ENCODE measurements at regions not wholly inside any gene's neighbourhood (a gene's known extent, or its start where the extent isn't known, plus 50 kb on each side); places are given as distances from the start of the nearest gene placed in this dataset.

GRCh38 chr6:137744877-137745276 lies 122.2 kb upstream of the TNFAIP3 start:
- Histone ChIP-seq H3K27ac (ENCODE audit: low read length) (no peak overlapping the region), H4K20me1 (ENCODE audit: low read length) (no peaks in the 10 kb centered on the region), H3K9ac (ENCODE audit: low read length) (no peak overlapping the region), H3K79me2 (ENCODE audit: low read length) (no peaks in the 10 kb centered on the region), H3K9me3 (ENCODE audit: low read length) (no peaks in the 10 kb centered on the region), H2AFZ (ENCODE audit: low read length) (no peak overlapping the region), H3K36me3 (ENCODE audit: low read depth, low read length) (no peaks in the 10 kb centered on the region), H3F3A (ENCODE audit: low read length, unreplicated experiment) (no peaks in the 10 kb centered on the region), H3K4me3 (ENCODE audit: low read length) (no peak overlapping the region), H3K9me2 (replicated peaks; ENCODE audit: low read length) (no peaks in the 10 kb centered on the region), H3K4me2 (ENCODE audit: low read length) (0 out of 2 replicates have a peak overlapping the region, but pooled peaks have one; percentile 42), H3K4me1 (ENCODE audit: insufficient read depth, low read length) (peaks cover 24% of the 10 kb centered on the region), H3K27me3 (ENCODE audit: low read length) (no peaks in the 10 kb centered on the region)
- no peak for DNase-seq
- BruUV-seq (replicated peaks), result no TSS peak
- ChIA-PET CTCF (no interaction called here), POLR2A (ENCODE audit: unreplicated experiment) (no interaction called here)
- intact Hi-C loops (cut with micrococcal nuclease), result no loop called here
- TF ChIP-seq EZH2phosphoT487 (IDR thresholded peaks at IDR 0.05; ENCODE audit: borderline replicate concordance, low read length) (no peak), EZH2 (IDR thresholded peaks at IDR 0.05; ENCODE audit: low read length, unreplicated experiment) (no peak), CTCF (conservative IDR thresholded peaks at IDR 0.05; ENCODE audit: low read depth, low read length) (no peak)
- no peak for ATAC-seq

- H3K4me2 ChIP-seq (ENCODE audit: low read length), result peak overlapping the region; percentile 42
- no peak overlapping the region for H2AFZ ChIP-seq (ENCODE audit: low read length)
- no peak for TF ChIP-seq EZH2phosphoT487 (IDR thresholded peaks at IDR 0.05; ENCODE audit: borderline replicate concordance, low read length)
- TF ChIP-seq CTCF (conservative IDR thresholded peaks at IDR 0.05; ENCODE audit: low read depth, low read length), result no peak
- ATAC-seq (no peak), DNase-seq (peak; percentile 28)
- no peak overlapping the region for H3K9ac ChIP-seq (ENCODE audit: low read length)
- no peaks in the 10 kb centered on the region for H3K79me2 ChIP-seq (ENCODE audit: low read length)
- no peaks in the 10 kb centered on the region for H3K36me3 ChIP-seq (ENCODE audit: low read depth, low read length)
- H3K9me2 ChIP-seq (replicated peaks; ENCODE audit: low read length), result no peaks in the 10 kb centered on the region
- intact Hi-C loops (cut with micrococcal nuclease), result no loop called here
- BruUV-seq (replicated peaks), result no TSS peak
- no peak overlapping the region for H3K4me3 ChIP-seq (ENCODE audit: low read length)
- H3K4me1 ChIP-seq (ENCODE audit: insufficient read depth, low read length), result peaks cover 24% of the 10 kb centered on the region
- POLR2A ChIA-PET (ENCODE audit: unreplicated experiment), result no interaction called here
- H4K20me1 ChIP-seq (ENCODE audit: low read length), result no peaks in the 10 kb centered on the region
- H3K27me3 ChIP-seq (ENCODE audit: low read length), result no peaks in the 10 kb centered on the region
- no peaks in the 10 kb centered on the region for H3F3A ChIP-seq (ENCODE audit: low read length, unreplicated experiment)
- CTCF ChIA-PET, result no interaction called here
- H3K27ac ChIP-seq (ENCODE audit: low read length), result no peak overlapping the region
- no peaks in the 10 kb centered on the region for H3K9me3 ChIP-seq (ENCODE audit: low read length)
These were observed 121.7 kb upstream of the TNFAIP3 start for GRCh38 chr6:137745321-137745720.

- no peak overlapping the region for H3K27ac ChIP-seq (ENCODE audit: low read length)
- no peaks in the 10 kb centered on the region for H3K9me3 ChIP-seq (ENCODE audit: low read length)
- H3K36me3 ChIP-seq (ENCODE audit: low read depth, low read length), result no peaks in the 10 kb centered on the region
- H3K9ac ChIP-seq (ENCODE audit: low read length), result no peak overlapping the region
- no peaks in the 10 kb centered on the region for H3F3A ChIP-seq (ENCODE audit: low read length, unreplicated experiment)
- peaks cover 24% of the 10 kb centered on the region for H3K4me1 ChIP-seq (ENCODE audit: insufficient read depth, low read length)
- intact Hi-C loops (cut with micrococcal nuclease), result no loop called here
- no peak for DNase-seq
- no peaks in the 10 kb centered on the region for H4K20me1 ChIP-seq (ENCODE audit: low read length)
- no peak for ATAC-seq
- H3K9me2 ChIP-seq (replicated peaks; ENCODE audit: low read length), result no peaks in the 10 kb centered on the region
- no peaks in the 10 kb centered on the region for H3K79me2 ChIP-seq (ENCODE audit: low read length)
- TF ChIP-seq CTCF (conservative IDR thresholded peaks at IDR 0.05; ENCODE audit: low read depth, low read length), result no peak
- no peak for TF ChIP-seq EZH2 (IDR thresholded peaks at IDR 0.05; ENCODE audit: low read length, unreplicated experiment)
- no peak for TF ChIP-seq EZH2phosphoT487 (IDR thresholded peaks at IDR 0.05; ENCODE audit: borderline replicate concordance, low read length)
- CTCF ChIA-PET, result no interaction called here
- no TSS peak for BruUV-seq (replicated peaks)
- no peak overlapping the region for H2AFZ ChIP-seq (ENCODE audit: low read length)
- POLR2A ChIA-PET (ENCODE audit: unreplicated experiment), result no interaction called here
- no peak overlapping the region for H3K4me2 ChIP-seq (ENCODE audit: low read length)
- no peaks in the 10 kb centered on the region for H3K27me3 ChIP-seq (ENCODE audit: low read length)
- no peak overlapping the region for H3K4me3 ChIP-seq (ENCODE audit: low read length)
These were observed 120.8 kb upstream of the TNFAIP3 start for GRCh38 chr6:137746264-137746663.

Data from PC-3 (cell line).